Stimulated activated CD8-positive, alpha-beta memory T cell treated with anti-CD3 and anti-CD28 coated beads, Interleukin-12 subunit alpha, Interleukin-12 subunit beta, amount 100 ng/mL, for 4 hours (primary cell): ENCODE measurements at regions not wholly inside any gene's neighbourhood (a gene's known extent, or its start where the extent isn't known, plus 50 kb on each side); places are given as distances from the start of the nearest gene placed in this dataset.
"Not testable (repeated sequence)": the region's sequence is repeated elsewhere in the genome, so short reads cannot be mapped to it uniquely, and the experiment has no call there.

Source experiments
- DNase-seq: peaks from one replicate; pipeline ENCODE4 v3.0.0-alpha.2; 2020; ENCODE audit warnings: low read depth

DNA sequence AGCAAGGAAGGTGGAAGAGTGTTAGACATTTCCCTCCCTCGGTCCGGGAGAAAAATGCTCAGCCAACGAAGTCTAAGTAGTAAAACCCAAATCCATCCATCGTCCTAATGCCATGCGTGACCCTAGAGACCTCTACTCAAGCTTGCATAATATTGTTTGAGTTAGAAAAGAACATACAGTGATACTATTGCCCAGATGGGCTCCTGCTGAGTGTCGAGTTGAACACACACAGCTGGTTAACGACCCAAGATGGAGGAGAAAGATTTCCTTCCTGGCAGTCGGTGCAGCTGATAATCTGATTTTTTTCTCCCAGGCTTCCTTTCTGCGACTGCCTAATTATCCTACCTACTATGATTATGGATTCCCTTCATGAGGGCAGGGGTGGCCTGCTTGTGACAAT is 164.4 kb upstream of the KCNG1 start:
- no peak for DNase-seq

DNA sequence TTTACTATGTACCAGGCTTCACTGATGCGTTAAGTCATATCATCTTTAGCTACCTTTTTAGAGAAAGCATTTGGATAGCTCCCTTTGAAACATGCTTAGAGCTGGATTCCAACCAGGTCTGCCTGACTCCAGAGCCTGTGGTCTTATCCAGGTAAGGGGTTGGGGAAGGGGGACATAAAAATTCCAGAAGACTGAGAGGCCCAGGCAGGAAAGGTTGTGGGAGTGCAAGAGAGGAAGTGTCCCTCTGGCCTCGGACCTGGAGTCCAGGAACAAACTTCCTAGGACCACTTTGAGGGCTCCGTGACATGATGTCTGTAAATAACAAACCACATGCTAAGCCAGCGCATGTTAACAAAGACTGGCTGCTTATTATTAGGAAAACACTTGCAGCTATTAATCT is 163.0 kb upstream of the KCNG1 start:
- no peak for DNase-seq

GRCh38 chr20:51185277-51185676 is 162.4 kb upstream of the KCNG1 start:
- no peak for DNase-seq

DNA sequence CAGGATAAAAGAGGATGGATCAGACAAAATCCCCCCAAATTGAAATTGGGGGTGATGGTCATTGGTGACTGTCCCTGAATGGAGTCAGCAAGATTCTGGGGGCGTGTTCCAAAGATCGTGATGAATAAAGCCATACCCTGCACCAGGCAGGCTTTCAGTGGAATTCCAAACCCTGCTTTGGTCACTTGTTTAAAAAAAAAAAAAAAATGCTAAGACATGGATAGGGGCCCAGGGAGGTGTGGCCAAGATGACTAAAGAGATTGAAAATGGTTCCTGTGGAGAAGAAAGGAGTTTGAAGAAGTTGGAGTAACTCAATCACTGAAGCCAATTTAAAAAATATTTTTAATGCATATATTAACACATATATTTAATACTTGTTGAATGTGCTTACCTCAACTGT is 161.4 kb upstream of the KCNG1 start:
- no peak for DNase-seq

DNA sequence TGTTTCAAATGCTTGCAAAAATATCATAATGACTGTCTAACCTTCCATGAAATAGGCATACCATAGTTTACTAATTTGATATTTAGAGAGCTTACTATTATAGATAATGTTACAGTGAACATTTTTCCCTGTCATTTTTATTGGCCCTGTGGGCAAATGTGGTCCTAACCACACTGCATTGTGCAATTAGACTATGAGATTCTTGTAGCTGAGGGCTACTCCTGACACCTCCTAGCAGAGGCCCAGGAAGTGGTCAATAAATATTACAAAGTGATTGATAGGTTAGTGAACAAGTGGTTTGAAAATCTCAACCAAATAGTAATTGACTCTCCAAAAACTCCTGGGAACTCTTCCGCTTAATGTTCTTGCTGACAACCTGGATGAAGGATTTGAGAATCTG is 160.5 kb upstream of the KCNG1 start:
- DNase-seq, result no peak

GRCh38 chr20:51182571-51182970 is 159.7 kb upstream of the KCNG1 start:
- DNase-seq, result no peak

- no peak for DNase-seq
Measured at GRCh38 chr20:51178153-51178552, 155.2 kb upstream of the KCNG1 start.

GRCh38 chr20:51176876-51177275 is 154.0 kb upstream of the KCNG1 start:
- DNase-seq, result no peak

GRCh38 chr20:51176446-51176845 is 153.5 kb upstream of the KCNG1 start:
- no peak for DNase-seq

DNA sequence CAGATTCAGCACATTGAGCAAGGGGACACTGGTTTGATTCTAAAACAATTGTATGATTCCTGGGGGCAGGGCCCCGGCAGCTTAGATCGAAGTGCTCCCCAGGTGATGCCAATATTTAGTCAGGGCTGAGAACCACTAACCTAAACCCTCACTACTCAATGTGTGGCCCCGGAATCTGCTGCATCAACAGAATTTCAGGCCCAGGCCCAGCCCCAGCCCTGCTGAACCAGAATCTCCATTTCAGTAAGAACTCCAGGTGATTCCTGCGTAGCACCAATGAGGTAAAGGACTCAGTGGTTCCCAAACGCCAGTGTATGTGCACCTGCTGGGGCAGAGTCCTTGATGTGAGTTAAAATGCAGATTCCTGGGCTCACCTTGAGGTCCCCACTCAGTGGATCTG is 152.8 kb upstream of the KCNG1 start:
- DNase-seq, result no peak

GRCh38 chr20:51175156-51175555 is 152.2 kb upstream of the KCNG1 start:
- no peak for DNase-seq

- no peak for DNase-seq
Measured at GRCh38 chr20:51174536-51174935, 151.6 kb upstream of the KCNG1 start.

DNA sequence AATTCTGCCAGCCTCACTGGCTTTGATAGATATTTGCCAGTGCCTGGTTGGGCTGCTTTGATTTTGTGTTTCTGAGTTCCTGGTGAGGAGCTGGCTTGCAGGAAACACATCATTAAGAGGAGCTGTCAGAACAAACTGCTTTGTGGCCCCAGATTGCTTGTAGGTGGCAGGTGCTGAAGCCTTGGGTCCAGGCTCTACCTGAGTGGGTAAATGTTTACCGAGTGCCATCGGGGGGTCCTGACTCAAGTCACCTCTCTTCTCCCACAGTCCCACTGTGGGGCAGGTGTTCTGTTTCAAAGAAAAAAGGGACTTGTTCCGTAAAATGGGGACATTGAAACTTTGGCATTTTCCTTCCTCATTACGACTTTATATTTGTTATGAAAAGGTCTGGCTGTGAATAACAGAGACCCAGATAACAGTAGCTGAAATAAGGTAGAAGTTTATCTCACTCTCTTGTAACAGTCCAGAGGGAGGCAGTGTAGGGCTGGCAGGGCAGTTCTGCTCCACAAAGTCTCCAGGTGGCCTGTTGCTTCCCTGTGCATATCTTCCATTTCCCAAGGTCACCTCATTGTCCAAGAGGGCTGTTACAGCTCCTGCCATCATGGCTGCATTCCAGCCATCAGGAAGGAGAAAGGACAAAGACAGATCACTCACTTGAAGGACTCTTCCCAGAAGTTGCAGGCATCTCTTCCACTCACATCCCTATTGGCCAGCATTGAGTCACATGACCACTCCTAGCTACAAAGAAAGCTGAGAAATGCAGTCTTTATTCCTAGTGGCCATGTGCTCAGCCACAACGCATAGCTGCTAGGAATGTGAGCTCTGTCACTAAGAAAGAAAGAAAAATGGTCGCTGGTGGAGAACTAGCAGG is 149.9 kb upstream of the KCNG1 start:
- no peak for DNase-seq

- DNase-seq, result no peak
Measured at GRCh38 chr20:51171141-51171540, 148.2 kb upstream of the KCNG1 start.

DNA sequence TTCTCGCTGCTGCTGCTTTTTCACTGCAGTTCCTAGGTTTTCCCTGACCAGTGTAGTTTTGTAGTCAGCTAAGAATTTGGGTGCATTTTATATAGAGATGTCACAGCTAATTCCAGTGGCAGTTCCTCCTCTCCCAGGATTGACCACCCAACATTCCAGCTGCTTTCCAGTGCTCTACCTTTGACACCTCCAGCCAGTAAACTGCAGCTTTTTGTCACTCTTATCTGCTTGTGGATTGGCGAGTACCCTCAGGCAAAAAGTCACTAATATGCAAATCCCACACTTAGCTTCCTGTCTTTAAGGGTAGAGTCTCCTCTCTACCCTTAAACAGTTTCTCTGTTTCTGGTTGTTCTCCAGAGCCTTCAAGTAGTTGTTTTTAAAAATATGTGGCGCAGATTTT is 146.9 kb upstream of the KCNG1 start:
- DNase-seq, result no peak

GRCh38 chr20:51167911-51168310 is 145.0 kb upstream of the KCNG1 start:
- not testable (repeated sequence) for DNase-seq

- DNase-seq, result no peak
Measured at GRCh38 chr20:51166489-51166888, 143.6 kb upstream of the KCNG1 start.

- no peak for DNase-seq
Measured at GRCh38 chr20:51165131-51165530, 142.2 kb upstream of the KCNG1 start.

DNA sequence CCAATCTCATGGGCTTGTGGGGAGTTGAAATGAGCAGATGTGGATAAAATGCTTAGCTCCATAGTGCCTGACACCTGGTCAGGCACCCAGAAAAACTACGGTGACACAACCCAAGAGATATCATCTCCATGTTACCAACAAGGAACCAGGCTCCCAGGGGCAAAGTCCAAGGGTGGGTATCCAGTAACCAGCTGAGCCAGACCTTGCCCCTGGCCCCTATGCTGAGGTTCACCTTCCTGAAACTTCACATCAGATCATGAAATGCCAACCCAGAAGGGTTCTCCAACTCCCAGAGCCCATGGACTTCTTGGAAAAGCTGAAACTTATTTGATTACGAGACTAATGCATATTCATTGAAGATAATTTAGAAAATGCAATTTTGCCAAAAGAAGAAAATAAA is 141.8 kb upstream of the KCNG1 start:
- DNase-seq, result no peak

- no peak for DNase-seq
Measured at GRCh38 chr20:51163996-51164600, 141.2 kb upstream of the KCNG1 start.

DNA sequence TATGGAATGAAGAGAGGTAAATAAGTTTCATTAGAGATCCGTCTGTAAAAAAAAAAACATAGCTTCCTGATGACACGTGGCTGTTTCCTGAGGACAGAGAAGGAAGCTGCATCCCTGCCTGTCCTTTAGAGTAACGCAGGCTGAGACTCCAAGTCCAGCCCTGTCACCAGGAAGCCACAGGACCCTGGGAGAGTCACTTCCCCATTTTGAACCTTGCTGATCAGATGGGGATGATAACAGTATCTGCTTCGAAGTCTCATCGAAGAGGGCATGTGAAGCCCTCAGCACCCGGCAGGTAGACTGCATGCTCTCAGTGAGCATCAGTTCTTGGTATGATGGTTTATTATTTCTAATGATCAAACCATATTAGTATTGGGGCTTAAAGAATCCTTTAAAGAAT is 139.1 kb upstream of the KCNG1 start:
- DNase-seq, result no peak

DNA sequence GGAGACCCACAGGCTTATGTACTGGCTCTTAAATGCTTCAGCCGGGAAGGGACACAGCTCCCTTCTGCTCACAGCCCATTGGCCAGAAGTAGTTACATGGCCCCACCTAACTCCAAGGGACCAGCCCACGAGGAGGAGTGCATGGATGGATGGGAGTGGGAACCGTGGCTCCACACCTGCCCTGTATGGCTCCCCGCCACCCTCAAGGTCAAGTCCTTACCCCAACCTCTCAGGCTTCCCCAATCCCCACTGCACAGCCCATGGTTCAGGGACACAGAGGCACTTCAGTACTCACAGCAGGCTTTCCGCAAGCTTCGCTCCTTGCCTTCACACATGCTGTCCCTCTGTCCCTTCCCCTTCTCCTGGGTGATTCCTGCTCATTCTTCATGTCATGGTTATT is 137.9 kb upstream of the KCNG1 start:
- no peak for DNase-seq

GRCh38 chr20:51159981-51160380 is 137.1 kb upstream of the KCNG1 start:
- no peak for DNase-seq

GRCh38 chr20:51159303-51159702 is 136.4 kb upstream of the KCNG1 start:
- DNase-seq, result no peak
